H1 (cell line): ENCODE measurements at regions not wholly inside any gene's neighbourhood (a gene's known extent, or its start where the extent isn't known, plus 50 kb on each side); places are given as distances from the start of the nearest gene placed in this dataset.

Experiments used
- CTCF ChIA-PET: fragments of 300-600 bp; sonication (Branson Sonifier 250); formaldehyde crosslinking; loops from one replicate; lab custom pipeline; 2021; ENCODE audit not compliant: partially characterized antibody; lab: Charles Lee
- POLR2A ChIA-PET: fragments of 300-600 bp; sonication (Branson Sonifier 250); formaldehyde crosslinking; loops from one replicate; lab custom pipeline; 2021; ENCODE audit warnings: inconsistent platforms; ENCODE audit not compliant: partially characterized antibody; lab: Charles Lee
- DNase-seq, 2 experiments: peaks; one replicate each; pipeline versions ENCODE4 v3.0.0 to v3.0.0-alpha.2; 2010 to 2022; ENCODE audit warnings: low spot score in 2 of 2, low read depth in 1 of 2, mixed read lengths in 1 of 2
- FAIRE-seq: peaks from 2 replicates; lab custom pipeline; 2011; peaks lifted over from hg19 to GRCh38; lab: Jason Lieb, UNC
- H2AFZ ChIP-seq: 2 replicates; pipeline ENCODE4 v1.8.1; 2012; ENCODE audit warnings: low read length, inconsistent platforms
- H2AK5ac ChIP-seq: 2 replicates; pipeline ENCODE4 v1.6.1; 2013; ENCODE audit warnings: low read depth, low read length
- H2BK120ac ChIP-seq: replicated peaks from 2 replicates; pipeline ENCODE3; 2013; ENCODE audit warnings: low read depth, low read length, inconsistent platforms
- H2BK12ac ChIP-seq: 2 replicates; pipeline ENCODE4 v1.6.1; 2013; ENCODE audit warnings: low read depth, low read length
- H2BK15ac ChIP-seq: 2 replicates; pipeline ENCODE4 v1.6.1; 2013; ENCODE audit warnings: low read length
- H2BK20ac ChIP-seq: 2 replicates; pipeline ENCODE4 v1.6.1; 2013; ENCODE audit warnings: low read length
- H2BK5ac ChIP-seq: 2 replicates; pipeline ENCODE4 v1.6.1; 2013; ENCODE audit warnings: low read depth, low read length
- H3K14ac ChIP-seq: 2 replicates; pipeline ENCODE4 v1.6.1; 2013; ENCODE audit warnings: inconsistent platforms; ENCODE audit not compliant: insufficient read length
- H3K18ac ChIP-seq: 2 replicates; pipeline ENCODE4 v1.6.1; 2013; ENCODE audit warnings: low read length; ENCODE audit errors: extremely low read depth
- H3K23ac ChIP-seq: 2 replicates; pipeline ENCODE4 v1.6.1; 2013; ENCODE audit warnings: inconsistent platforms; ENCODE audit not compliant: insufficient read length
- H3K23me2 ChIP-seq: 2 replicates; pipeline ENCODE4 v1.6.1; 2013; ENCODE audit warnings: low read depth, low read length
- H3K27ac ChIP-seq: 2 replicates; pipeline ENCODE4 v1.6.1; 2011; ENCODE audit warnings: low read depth, low read length, inconsistent platforms
- H3K27me3 ChIP-seq, 4 experiments: replicated peaks in 1 of 4; 1 replicate in 1 of 4; 2 replicates in 3 of 4; pipeline versions ENCODE4 v1.6.1 to v1.8.1; 2011 to 2013; ENCODE audit warnings: low read length in 3 of 4, mild to moderate bottlenecking in 3 of 4, inconsistent platforms in 2 of 4, mixed read lengths in 2 of 4, moderate library complexity in 1 of 4; ENCODE audit not compliant: control insufficient read depth in 3 of 4, insufficient read depth in 3 of 4; ENCODE audit errors: extremely low read depth in 1 of 4
- H3K36me3 ChIP-seq, 4 experiments: 2 replicates each; pipeline versions ENCODE4 v1.6.1 to v1.8.1; 2011 to 2013; ENCODE audit warnings: mild to moderate bottlenecking in 4 of 4, low read length in 3 of 4, moderate library complexity in 2 of 4, control low read depth in 1 of 4, inconsistent platforms in 1 of 4; ENCODE audit not compliant: insufficient read depth in 4 of 4, control insufficient read depth in 2 of 4
- H3K4ac ChIP-seq: replicated peaks from 2 replicates; pipeline ENCODE3; 2013; ENCODE audit warnings: low read length, low read depth, mixed read lengths, inconsistent platforms; ENCODE audit not compliant: insufficient read length
- H3K4me1 ChIP-seq, 4 experiments: replicated peaks in 1 of 4; 1 replicate in 1 of 4; 2 replicates in 3 of 4; pipeline versions ENCODE4 v1.6.1 to v1.8.1; 2011 to 2013; ENCODE audit warnings: low read length in 3 of 4, inconsistent platforms in 2 of 4, mixed read lengths in 1 of 4; ENCODE audit not compliant: insufficient read depth in 4 of 4, control insufficient read depth in 3 of 4
- H3K4me2 ChIP-seq, 2 experiments: 2 replicates each; pipeline versions ENCODE4 v1.6.1 to v1.8.1; 2011 to 2013; ENCODE audit warnings: low read depth in 2 of 2, low read length in 2 of 2, control low read depth in 1 of 2, inconsistent platforms in 1 of 2, mild to moderate bottlenecking in 1 of 2; ENCODE audit not compliant: insufficient read depth in 1 of 2
- H3K4me3 ChIP-seq, 4 experiments: fragments of 200-600, 300-600 bp in 1 of 4; sonication (generic), shearing (Covaris generic), sonication (Bioruptor Twin) in 1 of 4; 2 replicates each; pipeline versions ENCODE4 v1.5.1 to v1.8.1; 2011 to 2016; ENCODE audit warnings: low read length in 4 of 4, low read depth in 3 of 4, control low read depth in 2 of 4, inconsistent platforms in 2 of 4, mild to moderate bottlenecking in 2 of 4, mixed read lengths in 1 of 4, moderate library complexity in 1 of 4; ENCODE audit not compliant: insufficient read depth in 2 of 4; ENCODE audit errors: extremely low read depth in 1 of 4
- H3K56ac ChIP-seq: replicated peaks from 2 replicates; pipeline ENCODE3; 2013; ENCODE audit warnings: low read depth, mild to moderate bottlenecking, mixed read lengths, low read length, inconsistent platforms; ENCODE audit not compliant: insufficient read length
- H3K79me1 ChIP-seq: 2 replicates; pipeline ENCODE4 v1.6.1; 2013; ENCODE audit warnings: low read depth, low read length, control low read depth
- H3K79me2 ChIP-seq, 2 experiments: 2 replicates each; pipeline versions ENCODE4 v1.6.1 to v1.8.1; 2012 to 2013; ENCODE audit warnings: low read length in 2 of 2, mild to moderate bottlenecking in 2 of 2, inconsistent platforms in 1 of 2; ENCODE audit not compliant: insufficient read depth in 2 of 2, control insufficient read depth in 1 of 2
- H3K9ac ChIP-seq, 4 experiments: replicated peaks in 1 of 4; 1 replicate in 1 of 4; 2 replicates in 3 of 4; pipeline versions ENCODE4 v1.6.1 to v1.8.1; 2011 to 2013; ENCODE audit warnings: low read depth in 3 of 4, low read length in 3 of 4, control low read depth in 2 of 4, mild to moderate bottlenecking in 2 of 4, moderate library complexity in 2 of 4, inconsistent platforms in 1 of 4; ENCODE audit errors: extremely low read depth in 1 of 4
- H3K9me3 ChIP-seq, 2 experiments: 2 replicates each; pipeline versions ENCODE4 v1.6.1 to v1.8.1; 2012 to 2013; ENCODE audit warnings: mild to moderate bottlenecking in 2 of 2, moderate library complexity in 2 of 2, control low read depth in 1 of 2, inconsistent platforms in 1 of 2, low read depth in 1 of 2, low read length in 1 of 2, mixed read lengths in 1 of 2; ENCODE audit not compliant: insufficient read depth in 2 of 2
- H4K20me1 ChIP-seq, 2 experiments: replicated peaks in 1 of 2; 2 replicates each; pipeline versions ENCODE3 to v1.8.1; 2011 to 2013; ENCODE audit warnings: inconsistent platforms in 2 of 2, low read length in 2 of 2, mild to moderate bottlenecking in 1 of 2; ENCODE audit not compliant: insufficient read depth in 2 of 2, control insufficient read depth in 1 of 2
- H4K5ac ChIP-seq: 2 replicates; pipeline ENCODE4 v1.6.1; 2013; ENCODE audit warnings: low read length, low read depth, mixed read lengths, inconsistent platforms; ENCODE audit not compliant: insufficient read length
- H4K8ac ChIP-seq: 2 replicates; pipeline ENCODE4 v1.8.0; 2013; ENCODE audit warnings: mild to moderate bottlenecking, moderate library complexity, low read length, inconsistent platforms; ENCODE audit not compliant: insufficient read depth; ENCODE audit errors: extremely low read depth
- H4K91ac ChIP-seq: replicated peaks from 2 replicates; pipeline ENCODE3; 2013; ENCODE audit warnings: low read length, mixed read lengths, inconsistent platforms; ENCODE audit not compliant: insufficient read length
- CHD2 ChIP-seq: IDR thresholded peaks from 2 replicates; pipeline ENCODE4 v1.6.1; 2012; ENCODE audit warnings: low read length, improper control_type of control experiment
- FOSL1 ChIP-seq: IDR thresholded peaks from 2 replicates; pipeline ENCODE4 v1.6.1; 2011; ENCODE audit warnings: mild to moderate bottlenecking, low read depth, low read length, moderate library complexity; ENCODE audit not compliant: insufficient read depth
- MAFK ChIP-seq: IDR thresholded peaks from 2 replicates; pipeline ENCODE4 v1.6.1; 2012; ENCODE audit warnings: low read depth, mild to moderate bottlenecking, improper control_type of control experiment, low read length
- SIN3A ChIP-seq, 2 experiments: IDR thresholded peaks in 1 of 2; conservative IDR thresholded peaks in 1 of 2; 2 replicates each; pipeline ENCODE4 v1.6.1; 2011 to 2012; ENCODE audit warnings: low read length in 2 of 2, improper control_type of control experiment in 1 of 2, low read depth in 1 of 2, mild to moderate bottlenecking in 1 of 2
- SIRT6 ChIP-seq: IDR thresholded peaks from one replicate; pipeline ENCODE4 v1.7.1; 2012; ENCODE audit warnings: low read length, inconsistent platforms
- SP4 ChIP-seq: IDR thresholded peaks from 2 replicates; pipeline ENCODE4 v1.6.1; 2012; ENCODE audit warnings: low read length, inconsistent platforms
- SRF ChIP-seq: IDR thresholded peaks from 2 replicates; pipeline ENCODE4 v1.6.1; 2011; ENCODE audit warnings: mild to moderate bottlenecking, low read depth, low read length, moderate library complexity
- TAF7 ChIP-seq: optimal IDR thresholded peaks from 2 replicates; pipeline ENCODE3; 2011; ENCODE audit warnings: low read depth, mild to moderate bottlenecking, inconsistent platforms, low read length, moderate library complexity, borderline replicate concordance
- TEAD4 ChIP-seq: IDR thresholded peaks from 2 replicates; pipeline ENCODE4 v1.6.1; 2012; ENCODE audit warnings: low read depth, low read length, inconsistent platforms, mixed read lengths
- ZNF274 ChIP-seq: IDR thresholded peaks from 2 replicates; pipeline ENCODE4 v1.7.0; 2012; ENCODE audit warnings: low read length, borderline replicate concordance; ENCODE audit errors: extremely low read depth
- WGBS, 2 experiments: shearing (Covaris generic) in 1 of 2; methylation state at CpG; one replicate each; pipeline versions ENCODE4 v1.1.6 to v1.1.7; 2013 to 2015; ENCODE audit warnings: low lambda C conversion rate in 2 of 2, mixed read lengths in 2 of 2, inconsistent platforms in 1 of 2, low coverage in 1 of 2, missing lambda C conversion rate in 1 of 2; ENCODE audit not compliant: insufficient replicate concordance in 2 of 2, insufficient coverage in 1 of 2, insufficient read length in 1 of 2; ENCODE audit errors: extremely low coverage in 1 of 2, missing lambda C conversion rate in 1 of 2; 5-methylcytosine and 5-hydroxymethylcytosine counted together

GRCh38 chr14:37864861-37865718, 269.7 kb downstream of the TTC6 start:
- Histone ChIP-seq H3K79me1 (no peaks in the 10 kb centered on the region), H3K14ac (no peak overlapping the region), H2BK120ac (no peak overlapping the region), H2BK15ac (no peak overlapping the region), H2AFZ (no peak overlapping the region), H3K4me3 (no peak overlapping the region), H4K91ac (no peak overlapping the region), H3K4me1 (peaks cover 0 to 2% (median 0%) of the 10 kb centered on the region in 4 experiments; a peak in 1 of 7 replicates), H3K23me2 (no peaks in the 10 kb centered on the region), H3K36me3 (no peaks in the 10 kb centered on the region), H3K27ac (no peak overlapping the region), H3K23ac (no peak overlapping the region), H3K4ac (no peak overlapping the region), H3K27me3 (no peaks in the 10 kb centered on the region; a peak in 1 of 7 replicates), H3K18ac (no peak overlapping the region), H4K8ac (no peak overlapping the region), H2AK5ac (no peak overlapping the region), H3K56ac (no peak overlapping the region), H2BK5ac (no peak overlapping the region), H3K9me3 (no peaks in the 10 kb centered on the region), H3K9ac (no peak overlapping the region), H3K79me2 (no peaks in the 10 kb centered on the region), H4K20me1 (no peaks in the 10 kb centered on the region), H2BK20ac (no peak overlapping the region), H3K4me2 (no peak overlapping the region), H2BK12ac (no peak overlapping the region), H4K5ac (no peak overlapping the region)
- WGBS, 2 experiments = 86% methylated on average over 11 of the region's 11 CpGs; no CpG with 5 or more reads in 1 of the 2 experiments
- DNase-seq = no peak
- ChIA-PET CTCF (interaction anchor here (0.9 to 1.5 kb wide), 3 partner anchors 9 to 634 kb away, joined by 3 read pairs; no protein-coding TSS in a partner anchor), POLR2A (interaction anchor here (1.0 kb wide), 1 partner anchor 29 kb away, joined by 3 read pairs; no protein-coding TSS in a partner anchor)
- no peak for FAIRE-seq
- TF ChIP-seq MAFK (no peak), SIRT6 (no peak), CHD2 (no peak), TAF7 (no peak), SRF (no peak), TEAD4 (no peak), FOSL1 (no peak), ZNF274 (no peak), SP4 (no peak), SIN3A (conservative IDR thresholded peaks at IDR 0.05 in 1 of 2, IDR thresholded peaks at IDR 0.05 in 1 of 2; ENCODE audit: low read depth in 1 of 2, low read length in 2 of 2) (no peak)
